Neutrophil (primary cell): ENCODE measurements at regions not wholly inside any gene's neighbourhood (a gene's known extent, or its start where the extent isn't known, plus 50 kb on each side); places are given as distances from the start of the nearest gene placed in this dataset.

Source experiments
- H3K27ac ChIP-seq: fragments of 200-600 bp; sonication (generic); 2 replicates; pipeline ENCODE4 v1.5.1; 2016; ENCODE audit warnings: mild to moderate bottlenecking, moderate library complexity
- H3K27me3 ChIP-seq: fragments of 200-600 bp; sonication (generic); 2 replicates; pipeline ENCODE4 v1.6.0; 2016; ENCODE audit warnings: mild to moderate bottlenecking
- H3K36me3 ChIP-seq: fragments of 200-600 bp; sonication (generic); 2 replicates; pipeline ENCODE4 v1.5.1; 2017
- H3K4me1 ChIP-seq, 2 experiments: fragments of 200-600 bp in 1 of 2; sonication (generic) in 1 of 2; 1 replicate in 1 of 2; 2 replicates in 1 of 2; pipeline versions ENCODE4 v1.5.1 to v1.6.1; 2013 to 2016; ENCODE audit warnings: low read depth in 1 of 2, low read length in 1 of 2, mild to moderate bottlenecking in 1 of 2, moderate library complexity in 1 of 2; ENCODE audit not compliant: control insufficient read depth in 1 of 2, insufficient read depth in 1 of 2
- H3K4me3 ChIP-seq, 2 experiments: fragments of 200-600 bp in 1 of 2; sonication (generic) in 1 of 2; 1 replicate in 1 of 2; 2 replicates in 1 of 2; pipeline ENCODE4 v1.5.1; 2013 to 2016; ENCODE audit warnings: low read depth in 1 of 2, low read length in 1 of 2, mild to moderate bottlenecking in 1 of 2, moderate library complexity in 1 of 2
- H3K9me3 ChIP-seq: fragments of 200-600 bp; sonication (generic); 2 replicates; pipeline ENCODE4 v1.5.1; 2016
- TF ChIP-seq, protein P1 (sequence below): fragments of 200-600 bp; sonication (generic); IDR thresholded peaks from 2 replicates; pipeline ENCODE4 v1.5.1; 2016; ENCODE audit warnings: antibody characterized with exemption

DNA sequence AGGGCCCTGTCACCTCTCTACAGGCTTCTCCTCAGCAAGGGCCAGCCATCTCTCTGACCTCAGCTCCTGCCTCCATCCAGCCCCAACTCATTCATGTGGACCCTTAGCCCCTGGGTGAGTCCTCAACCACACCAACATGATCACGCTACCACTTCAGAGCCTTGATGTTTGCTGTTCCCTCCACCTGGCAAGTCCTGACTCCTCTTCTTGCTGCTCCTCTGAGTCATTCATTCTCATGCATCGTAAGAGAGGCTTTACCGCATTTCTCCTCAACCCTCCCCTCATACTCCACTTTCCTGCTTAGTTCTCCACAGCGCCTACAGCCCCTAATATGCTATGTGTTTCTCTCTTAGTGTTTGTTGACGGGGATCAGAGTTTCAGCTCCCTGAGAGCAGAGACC lies 99.9 kb downstream of the C17orf67 start:
- TF ChIP-seq, protein P1, sequence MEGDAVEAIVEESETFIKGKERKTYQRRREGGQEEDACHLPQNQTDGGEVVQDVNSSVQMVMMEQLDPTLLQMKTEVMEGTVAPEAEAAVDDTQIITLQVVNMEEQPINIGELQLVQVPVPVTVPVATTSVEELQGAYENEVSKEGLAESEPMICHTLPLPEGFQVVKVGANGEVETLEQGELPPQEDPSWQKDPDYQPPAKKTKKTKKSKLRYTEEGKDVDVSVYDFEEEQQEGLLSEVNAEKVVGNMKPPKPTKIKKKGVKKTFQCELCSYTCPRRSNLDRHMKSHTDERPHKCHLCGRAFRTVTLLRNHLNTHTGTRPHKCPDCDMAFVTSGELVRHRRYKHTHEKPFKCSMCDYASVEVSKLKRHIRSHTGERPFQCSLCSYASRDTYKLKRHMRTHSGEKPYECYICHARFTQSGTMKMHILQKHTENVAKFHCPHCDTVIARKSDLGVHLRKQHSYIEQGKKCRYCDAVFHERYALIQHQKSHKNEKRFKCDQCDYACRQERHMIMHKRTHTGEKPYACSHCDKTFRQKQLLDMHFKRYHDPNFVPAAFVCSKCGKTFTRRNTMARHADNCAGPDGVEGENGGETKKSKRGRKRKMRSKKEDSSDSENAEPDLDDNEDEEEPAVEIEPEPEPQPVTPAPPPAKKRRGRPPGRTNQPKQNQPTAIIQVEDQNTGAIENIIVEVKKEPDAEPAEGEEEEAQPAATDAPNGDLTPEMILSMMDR = no peak

DNA sequence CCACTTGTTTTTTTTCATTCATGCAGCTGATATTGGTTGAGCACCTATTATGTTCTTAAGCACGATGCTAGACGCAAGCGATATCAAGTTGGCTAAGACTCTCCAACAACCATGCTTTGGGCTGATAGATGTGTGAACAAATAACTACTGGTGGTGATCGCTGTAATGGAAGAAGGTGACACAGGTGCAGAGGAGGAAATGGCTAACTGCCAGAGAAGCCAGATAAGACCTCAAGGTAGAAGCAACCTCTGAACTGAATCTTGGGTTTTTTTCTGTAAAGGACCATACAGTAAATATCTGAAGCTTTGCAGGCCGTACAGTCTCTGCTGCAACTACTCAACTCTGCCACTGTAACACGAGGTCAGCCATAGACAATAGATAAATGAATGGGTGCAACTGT lies 97.9 kb downstream of the C17orf67 start:
- H3K27me3 ChIP-seq = no peaks in the 10 kb centered on the region
- no peaks in the 10 kb centered on the region for H3K4me1 ChIP-seq
- H3K36me3 ChIP-seq = no peaks in the 10 kb centered on the region
- no peak overlapping the region for H3K27ac ChIP-seq
- TF ChIP-seq, protein P1 = no peak
- no peak overlapping the region for H3K4me3 ChIP-seq
- H3K9me3 ChIP-seq = no peaks in the 10 kb centered on the region

More for the DNA sequence above, 99.9 kb downstream of the C17orf67 start:
- no peaks in the 10 kb centered on the region for H3K27me3 ChIP-seq
- H3K4me1 ChIP-seq = no peaks in the 10 kb centered on the region
- H3K36me3 ChIP-seq = no peaks in the 10 kb centered on the region
- no peak overlapping the region for H3K27ac ChIP-seq
- no peak overlapping the region for H3K4me3 ChIP-seq
- no peaks in the 10 kb centered on the region for H3K9me3 ChIP-seq

DNA sequence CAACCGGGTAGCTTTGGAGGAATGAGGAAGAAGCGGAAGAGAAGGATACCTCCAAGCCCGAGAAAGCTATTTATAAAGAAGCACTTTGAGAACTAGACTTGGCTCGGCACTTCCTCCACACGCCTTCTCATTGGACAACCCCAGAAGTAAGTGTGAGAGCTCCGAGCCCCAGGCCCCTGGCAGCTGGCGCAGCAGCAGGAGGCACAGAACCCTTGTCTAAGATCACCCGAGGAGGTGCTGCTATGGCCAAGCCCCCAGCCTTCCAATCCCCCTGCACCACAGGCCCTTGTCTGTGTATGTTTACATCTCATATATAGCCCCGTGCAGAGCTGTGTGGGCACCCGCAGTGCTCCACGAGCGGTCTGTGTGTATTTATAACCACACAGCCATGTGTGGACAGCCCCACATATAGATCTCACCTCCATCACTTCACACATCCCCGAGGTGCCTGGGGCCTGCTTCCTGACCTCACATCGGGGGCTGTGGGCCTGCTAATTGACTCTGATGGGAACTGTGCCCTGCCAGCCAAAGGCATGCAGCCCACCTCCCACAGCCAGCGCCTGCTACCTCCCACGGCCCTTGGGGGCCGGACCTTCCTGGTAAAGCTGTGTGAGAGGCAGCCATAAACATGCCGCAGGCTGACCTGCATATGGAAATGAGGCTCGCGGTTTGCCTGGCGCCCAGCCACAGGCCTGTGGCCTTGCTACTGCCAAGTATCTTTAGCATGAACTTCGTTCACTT lies 96.1 kb downstream of the C17orf67 start:
- TF ChIP-seq, protein P1 = no peak
- H3K9me3 ChIP-seq = no peaks in the 10 kb centered on the region
- H3K4me3 ChIP-seq = no peak overlapping the region
- no peaks in the 10 kb centered on the region for H3K36me3 ChIP-seq
- peaks cover 3% of the 10 kb centered on the region for H3K27me3 ChIP-seq
- no peaks in the 10 kb centered on the region for H3K4me1 ChIP-seq
- H3K27ac ChIP-seq = no peak overlapping the region

DNA sequence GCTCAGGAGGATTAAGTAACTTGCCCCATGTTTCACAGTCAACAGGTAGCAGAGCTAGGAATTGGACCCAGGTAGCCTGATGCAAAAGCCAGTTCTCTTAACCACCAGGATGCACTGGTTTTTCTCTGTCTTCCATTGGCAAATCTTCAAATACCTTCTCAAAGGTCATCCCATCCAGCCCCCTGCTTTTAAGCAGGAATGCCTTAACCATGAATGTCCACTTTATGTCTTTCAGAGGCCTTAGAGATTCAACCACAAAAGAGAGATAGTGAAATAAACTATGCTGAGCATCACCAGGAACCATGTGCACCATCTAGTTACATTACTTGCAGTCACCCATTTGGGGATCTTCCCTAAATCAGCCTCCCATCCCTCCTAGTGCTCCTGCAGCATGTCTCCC lies 94.3 kb downstream of the C17orf67 start:
- peaks cover 3% of the 10 kb centered on the region for H3K27me3 ChIP-seq
- TF ChIP-seq, protein P1 = no peak
- no peaks in the 10 kb centered on the region for H3K36me3 ChIP-seq
- H3K9me3 ChIP-seq = no peaks in the 10 kb centered on the region
- H3K4me3 ChIP-seq = no peak overlapping the region
- H3K27ac ChIP-seq = no peak overlapping the region
- H3K4me1 ChIP-seq = no peaks in the 10 kb centered on the region

DNA sequence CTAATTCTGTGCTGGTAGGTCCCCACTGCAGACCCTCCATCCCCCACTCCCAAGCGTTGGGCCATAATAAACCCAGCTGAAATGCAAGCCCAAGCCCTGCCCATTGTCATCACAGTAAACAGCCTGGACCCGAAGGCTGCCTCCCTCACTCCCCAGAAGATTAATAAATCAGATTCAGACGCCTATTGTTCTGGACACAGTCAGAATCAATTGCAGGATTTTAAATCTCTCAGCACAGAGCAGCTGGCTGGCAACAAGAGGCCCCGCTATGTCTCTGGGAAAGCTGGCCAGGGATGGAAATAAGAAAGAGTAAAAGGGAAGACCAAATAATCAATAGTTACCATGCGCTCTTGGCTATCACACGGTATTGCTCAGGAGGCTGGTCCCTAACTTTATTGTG lies 93.9 kb downstream of the C17orf67 start:
- TF ChIP-seq, protein P1 = no peak
- H3K4me1 ChIP-seq = no peaks in the 10 kb centered on the region
- H3K27me3 ChIP-seq = peaks cover 3% of the 10 kb centered on the region
- no peaks in the 10 kb centered on the region for H3K9me3 ChIP-seq
- H3K36me3 ChIP-seq = no peaks in the 10 kb centered on the region
- no peak overlapping the region for H3K27ac ChIP-seq
- H3K4me3 ChIP-seq = no peak overlapping the region
